Neuronal stem cell (in vitro differentiated cells): ENCODE measurements at regions not wholly inside any gene's neighbourhood (a gene's known extent, or its start where the extent isn't known, plus 50 kb on each side); places are given as distances from the start of the nearest gene placed in this dataset.

Source experiments
- DNase-seq: peaks from one replicate; pipeline ENCODE4 v3.0.0-alpha.2; 2013; ENCODE audit warnings: low spot score
- H2AFZ ChIP-seq: one replicate; pipeline ENCODE4 v1.6.1; 2013; ENCODE audit warnings: mild to moderate bottlenecking, low read length, inconsistent platforms
- H2AK5ac ChIP-seq: 2 replicates; pipeline ENCODE4 v1.6.1; 2013; ENCODE audit warnings: low read depth, mild to moderate bottlenecking, inconsistent platforms, low read length, moderate library complexity, mixed read lengths
- H2BK120ac ChIP-seq: 2 replicates; pipeline ENCODE4 v1.6.1; 2013; ENCODE audit warnings: low read depth, mild to moderate bottlenecking, inconsistent platforms, low read length, moderate library complexity, mixed read lengths
- H2BK12ac ChIP-seq: one replicate; pipeline ENCODE4 v1.6.1; 2013; ENCODE audit warnings: low read length, inconsistent platforms
- H2BK15ac ChIP-seq: 2 replicates; pipeline ENCODE4 v1.6.1; 2013; ENCODE audit warnings: mild to moderate bottlenecking, low read length, inconsistent platforms, mixed read lengths
- H2BK5ac ChIP-seq: one replicate; pipeline ENCODE4 v1.6.1; 2013; ENCODE audit warnings: inconsistent platforms, mild to moderate bottlenecking, low read length, moderate library complexity
- H3K14ac ChIP-seq: one replicate; pipeline ENCODE4 v1.6.1; 2013; ENCODE audit warnings: low read length, inconsistent platforms
- H3K18ac ChIP-seq: 2 replicates; pipeline ENCODE4 v1.6.1; 2013; ENCODE audit warnings: low read length, inconsistent platforms
- H3K23ac ChIP-seq: 2 replicates; pipeline ENCODE4 v1.6.1; 2013; ENCODE audit warnings: low read depth, mild to moderate bottlenecking, mixed read lengths, low read length, inconsistent platforms; ENCODE audit not compliant: poor library complexity
- H3K27ac ChIP-seq: replicated peaks from 3 replicates; pipeline ENCODE4 v1.5.1; 2013; ENCODE audit warnings: low read length, inconsistent platforms
- H3K27me3 ChIP-seq, 3 experiments: 2 replicates each; pipeline ENCODE4 v1.6.1; 2013; ENCODE audit warnings: low read length in 3 of 3, mild to moderate bottlenecking in 2 of 3, inconsistent platforms in 1 of 3, low read depth in 1 of 3, mixed read lengths in 1 of 3, moderate library complexity in 1 of 3; ENCODE audit not compliant: control insufficient read depth in 3 of 3, insufficient read depth in 3 of 3
- H3K36me3 ChIP-seq, 2 donors: replicated peaks in 1 of 2; 2 replicates each; pipeline ENCODE4 v1.6.1; 2013; ENCODE audit warnings: low read length in 2 of 2; ENCODE audit not compliant: control insufficient read depth in 2 of 2, insufficient read depth in 2 of 2
- H3K4ac ChIP-seq: 2 replicates; pipeline ENCODE4 v1.6.1; 2013; ENCODE audit warnings: inconsistent platforms, mild to moderate bottlenecking, low read length, moderate library complexity
- H3K4me1 ChIP-seq, 2 donors: 1 replicate in 1 of 2; 2 replicates in 1 of 2; pipeline ENCODE4 v1.6.1; 2013; ENCODE audit warnings: low read length in 2 of 2, low read depth in 1 of 2; ENCODE audit not compliant: control insufficient read depth in 2 of 2, insufficient read depth in 1 of 2
- H3K4me2 ChIP-seq: one replicate; pipeline ENCODE4 v1.6.1; 2013; ENCODE audit warnings: mild to moderate bottlenecking, low read length, inconsistent platforms; ENCODE audit not compliant: insufficient read depth, poor library complexity, severe bottlenecking
- H3K4me3 ChIP-seq, 2 donors: 2 replicates each; pipeline ENCODE4 v1.5.1; 2013; ENCODE audit warnings: low read length in 2 of 2, mild to moderate bottlenecking in 2 of 2, inconsistent platforms in 1 of 2, moderate library complexity in 1 of 2
- H3K79me1 ChIP-seq: one replicate; pipeline ENCODE4 v1.6.1; 2013; ENCODE audit warnings: low read depth, mild to moderate bottlenecking, inconsistent platforms, low read length, moderate library complexity
- H3K9ac ChIP-seq: one replicate; pipeline ENCODE4 v1.6.1; 2013; ENCODE audit warnings: mild to moderate bottlenecking, low read depth, low read length, inconsistent platforms; ENCODE audit not compliant: poor library complexity
- H3K9me3 ChIP-seq, 2 donors: replicated peaks in 1 of 2; 2 replicates each; pipeline versions ENCODE3 to v1.6.1; 2013; ENCODE audit warnings: low read length in 2 of 2, mild to moderate bottlenecking in 2 of 2, inconsistent platforms in 1 of 2, low read depth in 1 of 2, mixed read lengths in 1 of 2, moderate library complexity in 1 of 2; ENCODE audit not compliant: control insufficient read depth in 2 of 2, insufficient read depth in 1 of 2
- H4K8ac ChIP-seq: one replicate; pipeline ENCODE4 v1.6.1; 2013; ENCODE audit warnings: low read depth, mild to moderate bottlenecking, inconsistent platforms, low read length, moderate library complexity
- H4K91ac ChIP-seq: one replicate; pipeline ENCODE4 v1.6.1; 2013; ENCODE audit warnings: low read length, low read depth, mild to moderate bottlenecking, inconsistent platforms; ENCODE audit not compliant: poor library complexity
- WGBS, 2 donors: extraction: QIAGEN DNeasy Blood & Tissue Kit; methylation state at CpG; one replicate each; pipeline ENCODE4 v1.1.7; 2013; ENCODE audit warnings: missing lambda C conversion rate in 2 of 2, mixed read lengths in 1 of 2; ENCODE audit not compliant: insufficient read length in 2 of 2, insufficient replicate concordance in 1 of 2; ENCODE audit errors: extremely low coverage in 2 of 2; 5-methylcytosine and 5-hydroxymethylcytosine counted together

DNA sequence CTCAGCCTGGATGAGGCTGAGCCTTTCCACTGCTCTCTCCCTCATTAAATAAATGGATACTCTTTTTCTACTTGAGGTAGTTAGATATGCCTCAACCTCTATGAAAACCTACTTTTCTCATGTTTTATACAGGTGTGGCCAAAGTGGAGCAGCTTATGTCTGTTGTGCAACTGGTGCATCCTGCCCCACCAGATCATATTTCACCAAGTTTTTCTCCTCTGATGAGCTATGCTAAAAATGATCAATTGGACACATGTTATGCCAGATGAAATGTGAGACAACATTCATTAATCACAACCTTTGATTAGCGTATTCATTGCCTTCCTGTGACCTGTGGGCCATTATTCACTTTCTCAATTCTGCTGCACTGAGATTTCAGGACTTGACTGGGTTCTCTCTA is 106.9 kb upstream of the NEDD9 start:
- H3K27ac ChIP-seq: no peak overlapping the region
- no peak for DNase-seq
- no peak overlapping the region for H3K4me2 ChIP-seq
- peaks cover 0 to 2% of the 10 kb centered on the region in 2 donors for H3K9me3 ChIP-seq
- WGBS, 2 donors: no CpG with 5 or more reads among the region's 1 CpG
- no peak overlapping the region for H2BK15ac ChIP-seq
- H3K27me3 ChIP-seq: no peaks in the 10 kb centered on the region
- no peak overlapping the region for H2BK5ac ChIP-seq
- H4K91ac ChIP-seq: no peak overlapping the region
- no peaks in the 10 kb centered on the region for H3K79me1 ChIP-seq
- no peak overlapping the region for H3K4ac ChIP-seq
- peaks cover 0 to 2% of the 10 kb centered on the region in 2 donors for H3K4me1 ChIP-seq
- no peak overlapping the region for H4K8ac ChIP-seq
- H3K4me3 ChIP-seq: no peak overlapping the region
- H3K36me3 ChIP-seq: no peaks in the 10 kb centered on the region
- no peak overlapping the region for H2AK5ac ChIP-seq
- H2AFZ ChIP-seq: no peak overlapping the region
- no peak overlapping the region for H3K9ac ChIP-seq
- no peak overlapping the region for H2BK12ac ChIP-seq
- H3K23ac ChIP-seq: no peak overlapping the region
- H2BK120ac ChIP-seq: no peak overlapping the region
- no peak overlapping the region for H3K18ac ChIP-seq
- H3K14ac ChIP-seq: no peak overlapping the region

GRCh38 chr6:11337306-11337705 is 104.8 kb upstream of the NEDD9 start:
- Histone ChIP-seq H3K4ac (no peak overlapping the region), H3K27me3 (no peaks in the 10 kb centered on the region), H3K27ac (no peak overlapping the region), H3K4me3 (no peak overlapping the region), H3K36me3 (no peaks in the 10 kb centered on the region), H3K9me3 (peaks cover 0 to 2% of the 10 kb centered on the region in 2 donors), H3K23ac (no peak overlapping the region), H2AFZ (no peak overlapping the region), H2BK5ac (no peak overlapping the region), H2AK5ac (no peak overlapping the region), H2BK15ac (no peak overlapping the region), H3K18ac (no peak overlapping the region), H3K14ac (no peak overlapping the region), H4K91ac (no peak overlapping the region), H3K4me2 (no peak overlapping the region), H2BK120ac (no peak overlapping the region), H3K4me1 (peaks cover 0 to 2% of the 10 kb centered on the region in 2 donors), H3K9ac (no peak overlapping the region), H4K8ac (no peak overlapping the region), H2BK12ac (no peak overlapping the region), H3K79me1 (no peaks in the 10 kb centered on the region)
- WGBS, 2 donors: no CpG with 5 or more reads among the region's 5 CpGs
- DNase-seq: no peak

DNA sequence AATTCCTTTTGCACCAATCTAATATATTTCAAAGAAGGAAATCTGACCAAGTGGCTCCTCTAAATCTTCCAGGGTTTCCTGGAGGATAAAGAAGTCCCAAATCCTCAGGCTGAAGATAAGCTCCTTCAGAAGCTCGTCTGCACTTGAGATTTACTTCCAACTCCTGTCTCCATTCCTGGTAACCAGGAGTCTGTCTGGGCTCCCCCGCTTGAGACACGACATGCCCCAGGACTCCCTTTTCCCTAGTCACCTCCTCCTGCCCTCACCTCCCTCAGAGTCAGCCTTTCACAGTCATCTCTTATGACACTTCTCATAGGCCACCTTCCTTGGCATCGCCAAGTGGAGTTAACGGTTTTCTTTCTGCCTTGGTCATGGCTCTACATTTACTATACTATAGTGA is 103.4 kb upstream of the NEDD9 start:
- H2BK15ac ChIP-seq: no peak overlapping the region
- H3K79me1 ChIP-seq: no peaks in the 10 kb centered on the region
- no peak overlapping the region for H3K14ac ChIP-seq
- H3K23ac ChIP-seq: no peak overlapping the region
- no peak overlapping the region for H2BK12ac ChIP-seq
- no peak overlapping the region for H3K18ac ChIP-seq
- no peak overlapping the region for H3K9ac ChIP-seq
- H3K4me3 ChIP-seq: no peak overlapping the region
- H2AK5ac ChIP-seq: no peak overlapping the region
- no peak overlapping the region for H2AFZ ChIP-seq
- H4K91ac ChIP-seq: no peak overlapping the region
- no peak overlapping the region for H4K8ac ChIP-seq
- peaks cover 0 to 2% of the 10 kb centered on the region in 2 donors for H3K4me1 ChIP-seq
- H2BK5ac ChIP-seq: no peak overlapping the region
- no peak overlapping the region for H3K27ac ChIP-seq
- no peak overlapping the region for H3K4me2 ChIP-seq
- no peaks in the 10 kb centered on the region for H3K27me3 ChIP-seq
- WGBS, 2 donors: no CpG with 5 or more reads among the region's 5 CpGs
- H3K9me3 ChIP-seq: peaks cover 0 to 2% of the 10 kb centered on the region in 2 donors
- no peaks in the 10 kb centered on the region for H3K36me3 ChIP-seq
- DNase-seq: no peak
- no peak overlapping the region for H2BK120ac ChIP-seq
- H3K4ac ChIP-seq: no peak overlapping the region

- H2AFZ ChIP-seq: peak overlapping the region; percentile 3
- WGBS, 2 donors: no CpG with 5 or more reads among the region's 6 CpGs
- no peak for DNase-seq
- no peak overlapping the region for H4K8ac ChIP-seq
- no peak overlapping the region for H3K4me3 ChIP-seq
- H3K4me1 ChIP-seq: no peaks in the 10 kb centered on the region
- no peak overlapping the region for H2AK5ac ChIP-seq
- no peak overlapping the region for H3K14ac ChIP-seq
- H3K9me3 ChIP-seq: no peaks in the 10 kb centered on the region
- no peak overlapping the region for H4K91ac ChIP-seq
- H3K36me3 ChIP-seq: no peaks in the 10 kb centered on the region
- H3K9ac ChIP-seq: no peak overlapping the region
- H3K23ac ChIP-seq: peak overlapping the region; percentile 34
- H2BK120ac ChIP-seq: no peak overlapping the region
- H3K79me1 ChIP-seq: no peaks in the 10 kb centered on the region
- H2BK12ac ChIP-seq: no peak overlapping the region
- H3K18ac ChIP-seq: peak overlapping the region; percentile 30
- H3K27ac ChIP-seq: no peak overlapping the region
- H3K27me3 ChIP-seq: no peaks in the 10 kb centered on the region
- no peak overlapping the region for H3K4ac ChIP-seq
- no peak overlapping the region for H3K4me2 ChIP-seq
- H2BK15ac ChIP-seq: no peak overlapping the region
- no peak overlapping the region for H2BK5ac ChIP-seq
Observed at GRCh38 chr6:11333132-11333849, 100.8 kb upstream of the NEDD9 start.
